ENCODE measurements at regions not wholly inside any gene's neighbourhood (a gene's known extent, or its start where the extent isn't known, plus 50 kb on each side); places are given as distances from the start of the nearest gene placed in this dataset.

DNA sequence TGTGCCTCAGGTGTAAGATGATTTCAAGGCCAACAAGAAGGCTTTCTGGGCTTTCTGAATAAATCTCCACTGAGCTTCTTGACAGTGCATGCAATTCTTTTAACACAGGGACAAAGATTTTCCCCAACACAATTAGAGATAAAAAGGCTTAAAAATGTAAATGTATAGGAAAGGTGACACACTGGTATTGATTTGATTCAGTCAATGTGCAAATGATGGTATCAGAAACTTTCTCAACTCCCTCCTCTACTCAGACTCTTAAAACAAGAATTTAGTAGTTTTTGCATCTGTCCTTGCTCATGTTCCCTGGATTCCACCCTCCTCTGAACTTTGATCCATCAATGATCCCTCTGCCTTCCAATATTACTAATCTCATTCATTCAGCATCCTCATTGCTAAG, 111.6 kb upstream of the FNDC3A start:
- Histone ChIP-seq H3K36me3 (no peaks in the 10 kb centered on the region), H3K27ac (no peak overlapping the region), H3K27me3 (no peaks in the 10 kb centered on the region), H3K4me3 (no peak overlapping the region), H3K4me1 (ENCODE audit: insufficient read depth) (no peaks in the 10 kb centered on the region), H3K9me3 (no peaks in the 10 kb centered on the region)
- intact Hi-C loops (cut with DNase I) = no loop called here
- TF ChIP-seq, protein P1, sequence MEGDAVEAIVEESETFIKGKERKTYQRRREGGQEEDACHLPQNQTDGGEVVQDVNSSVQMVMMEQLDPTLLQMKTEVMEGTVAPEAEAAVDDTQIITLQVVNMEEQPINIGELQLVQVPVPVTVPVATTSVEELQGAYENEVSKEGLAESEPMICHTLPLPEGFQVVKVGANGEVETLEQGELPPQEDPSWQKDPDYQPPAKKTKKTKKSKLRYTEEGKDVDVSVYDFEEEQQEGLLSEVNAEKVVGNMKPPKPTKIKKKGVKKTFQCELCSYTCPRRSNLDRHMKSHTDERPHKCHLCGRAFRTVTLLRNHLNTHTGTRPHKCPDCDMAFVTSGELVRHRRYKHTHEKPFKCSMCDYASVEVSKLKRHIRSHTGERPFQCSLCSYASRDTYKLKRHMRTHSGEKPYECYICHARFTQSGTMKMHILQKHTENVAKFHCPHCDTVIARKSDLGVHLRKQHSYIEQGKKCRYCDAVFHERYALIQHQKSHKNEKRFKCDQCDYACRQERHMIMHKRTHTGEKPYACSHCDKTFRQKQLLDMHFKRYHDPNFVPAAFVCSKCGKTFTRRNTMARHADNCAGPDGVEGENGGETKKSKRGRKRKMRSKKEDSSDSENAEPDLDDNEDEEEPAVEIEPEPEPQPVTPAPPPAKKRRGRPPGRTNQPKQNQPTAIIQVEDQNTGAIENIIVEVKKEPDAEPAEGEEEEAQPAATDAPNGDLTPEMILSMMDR (IDR thresholded peaks at IDR 0.05) = no peak
- TF ChIP-seq EP300 (IDR thresholded peaks at IDR 0.05) = no peak
- TF ChIP-seq POLR2A (IDR thresholded peaks at IDR 0.05) = no peak
- no peak for DNase-seq

DNA sequence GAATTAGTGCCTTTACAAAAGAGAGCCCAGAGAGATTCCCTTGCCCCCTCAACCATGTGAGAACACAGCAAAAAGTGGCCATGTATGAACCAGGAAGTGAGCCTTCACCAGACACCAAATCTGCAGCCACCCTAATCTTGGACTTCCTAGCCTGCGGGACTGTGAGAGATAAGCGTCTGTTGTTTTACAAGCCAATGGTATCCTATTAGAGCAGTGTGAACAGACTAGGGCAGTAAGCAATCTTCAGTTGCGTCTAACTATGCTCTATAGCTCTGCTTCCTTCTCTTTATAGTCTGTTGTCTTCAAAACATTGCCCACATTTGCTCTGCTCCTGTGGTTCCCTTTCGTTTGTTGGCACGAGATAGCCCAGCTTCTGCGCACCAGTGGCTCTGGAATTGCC, 109.5 kb upstream of the FNDC3A start:
- Histone ChIP-seq H3K4me1 (ENCODE audit: insufficient read depth) (no peaks in the 10 kb centered on the region), H3K27me3 (no peaks in the 10 kb centered on the region), H3K27ac (no peak overlapping the region), H3K4me3 (no peak overlapping the region), H3K36me3 (no peaks in the 10 kb centered on the region), H3K9me3 (no peaks in the 10 kb centered on the region)
- TF ChIP-seq POLR2A (IDR thresholded peaks at IDR 0.05) (no peak), EP300 (IDR thresholded peaks at IDR 0.05) (no peak)
- TF ChIP-seq, protein P1 (IDR thresholded peaks at IDR 0.05) = no peak
- intact Hi-C loops (cut with DNase I) = no loop called here
- no peak for DNase-seq
- WGBS, 3 donors = 60 to 66% (median 63%) methylated on average over 6 of the region's 6 CpGs

GRCh38 chr13:48873081-48873480, 102.6 kb upstream of the FNDC3A start:
- no peak for DNase-seq
- TF ChIP-seq POLR2A (IDR thresholded peaks at IDR 0.05) = no peak
- no peak for TF ChIP-seq EP300 (IDR thresholded peaks at IDR 0.05)
- TF ChIP-seq, protein P1 (IDR thresholded peaks at IDR 0.05) = no peak
- no peaks in the 10 kb centered on the region for H3K36me3 ChIP-seq
- no peaks in the 10 kb centered on the region for H3K4me1 ChIP-seq (ENCODE audit: insufficient read depth)
- 74 to 88% (median 83%) methylated on average over 1 of the region's 1 CpG for WGBS, 3 donors
- no peaks in the 10 kb centered on the region for H3K27me3 ChIP-seq
- intact Hi-C loops (cut with DNase I) = no loop called here
- no peak overlapping the region for H3K27ac ChIP-seq
- H3K9me3 ChIP-seq = no peaks in the 10 kb centered on the region
- H3K4me3 ChIP-seq = no peak overlapping the region

DNA sequence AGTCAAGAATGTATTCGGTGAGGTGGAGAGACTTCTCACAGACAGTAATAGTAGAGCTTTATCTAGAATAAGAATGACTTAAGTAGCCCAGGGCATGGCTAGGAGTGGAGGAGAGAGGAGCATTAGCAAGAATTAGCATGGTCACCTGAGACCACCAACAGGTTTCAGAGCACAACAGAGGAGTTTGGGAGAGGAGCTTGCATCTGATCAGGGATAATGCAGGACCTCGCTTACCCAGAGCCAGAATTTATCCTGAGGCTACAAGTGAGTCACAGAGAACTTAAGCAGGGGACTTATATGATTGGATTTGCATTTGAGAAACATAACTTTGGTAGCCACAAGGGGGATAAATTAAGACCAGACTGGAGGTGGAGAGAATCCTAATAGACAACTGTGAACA, 102.1 kb upstream of the FNDC3A start:
- no peak overlapping the region for H3K27ac ChIP-seq
- 58 to 70% (median 64%) methylated on average over 2 of the region's 2 CpGs for WGBS, 3 donors
- H3K36me3 ChIP-seq = no peaks in the 10 kb centered on the region

More for the DNA sequence above, 102.1 kb upstream of the FNDC3A start:
- TF ChIP-seq POLR2A (IDR thresholded peaks at IDR 0.05) = no peak
- TF ChIP-seq EP300 (IDR thresholded peaks at IDR 0.05) = no peak
- TF ChIP-seq, protein P1 (IDR thresholded peaks at IDR 0.05) = no peak
- no peak overlapping the region for H3K4me3 ChIP-seq
- H3K27me3 ChIP-seq = no peaks in the 10 kb centered on the region
- H3K4me1 ChIP-seq (ENCODE audit: insufficient read depth) = no peaks in the 10 kb centered on the region
- no peak for DNase-seq
- no peaks in the 10 kb centered on the region for H3K9me3 ChIP-seq
- intact Hi-C loops (cut with DNase I) = no loop called here

Data from ovary (tissue), 7 donors.